ENCODE measurements at regions not wholly inside any gene's neighbourhood (a gene's known extent, or its start where the extent isn't known, plus 50 kb on each side); places are given as distances from the start of the nearest gene placed in this dataset.

GRCh38 chr2:18649502-18650135, 60.2 kb upstream of the NT5C1B start (continued):
- TF ChIP-seq AGO2 (optimal IDR thresholded peaks at IDR 0.05; ENCODE audit: low read depth, low read length) (no peak), CREB3 (CRISPR knock-in tag; IDR thresholded peaks at IDR 0.05) (no peak), RORA (CRISPR knock-in tag; IDR thresholded peaks at IDR 0.05) (no peak), SRF (IDR thresholded peaks at IDR 0.05; ENCODE audit: low read depth, low read length) (no peak)

- no TSS peak for BruUV-seq (replicated peaks)
These were observed 58.8 kb upstream of the NT5C1B start for GRCh38 chr2:18648161-18648560.

GRCh38 chr2:18647731-18648130, 58.4 kb upstream of the NT5C1B start:
- DNase-seq (ENCODE audit: low spot score), result no peak
- H3K9me3 ChIP-seq (ENCODE audit: low read length), result no peaks in the 10 kb centered on the region
- no peak overlapping the region for H2AFZ ChIP-seq (ENCODE audit: low read length)
- whole genome bisulfite sequencing (ENCODE audit: low lambda C conversion rate), result 69% methylated on average over 1 of the region's 1 CpG
- no peak overlapping the region for H3K9ac ChIP-seq (ENCODE audit: insufficient read depth, low read depth, low read length)
- H3K27me3 ChIP-seq (ENCODE audit: control insufficient read depth in 1 of 2, insufficient read depth in 2 of 2, low read length in 2 of 2), result no peaks in the 10 kb centered on the region
- in situ Hi-C loops (cut with HindIII; ENCODE audit: extremely low pct_ligation_motif_present, low pct_unique_long_range_greater_than_20kb) (no loop called here), intact Hi-C loops (cut with micrococcal nuclease; ENCODE audit: unreplicated experiment) (no loop called here)
- no peak for FAIRE-seq
- no peak for ATAC-seq
- H3K4me1 ChIP-seq (ENCODE audit: insufficient read depth, low read length), result no peaks in the 10 kb centered on the region
- H3K36me3 ChIP-seq (replicated peaks in 1 of 2; ENCODE audit: control insufficient read depth in 1 of 2, insufficient read depth in 2 of 2, low read length in 2 of 2), result no peaks in the 10 kb centered on the region
- CTCF ChIA-PET (ENCODE audit: low intra/inter-chr PET ratio, low total read pairs), result no interaction called here
- POLR2A ChIA-PET, result no interaction called here
- H3K4me2 ChIP-seq (ENCODE audit: low read depth, low read length), result no peak overlapping the region
- BruUV-seq (replicated peaks), result no TSS peak
- H3K79me2 ChIP-seq (ENCODE audit: insufficient read depth, low read length), result no peaks in the 10 kb centered on the region
- H4K20me1 ChIP-seq (ENCODE audit: insufficient read depth, low read length), result no peaks in the 10 kb centered on the region
- H3K4me3 ChIP-seq (replicated peaks in 1 of 3; ENCODE audit: insufficient read depth in 1 of 3, low read depth in 2 of 3, low read length in 3 of 3), result no peak overlapping the region
- H3K27ac ChIP-seq (ENCODE audit: extremely low read length, insufficient read depth, low read length), result no peak overlapping the region
- no peak for TF ChIP-seq ZNF460 (CRISPR knock-in tag; IDR thresholded peaks at IDR 0.05; ENCODE audit: borderline replicate concordance)
- TF ChIP-seq ZNF572 (CRISPR knock-in tag; IDR thresholded peaks at IDR 0.05), result no peak
- TF ChIP-seq SSRP1 (CRISPR knock-in tag; IDR thresholded peaks at IDR 0.05), result no peak
- TF ChIP-seq JARID2 (CRISPR knock-in tag; IDR thresholded peaks at IDR 0.05; ENCODE audit: insufficient replicate concordance), result no peak
- TF ChIP-seq KDM6A (CRISPR knock-in tag; IDR thresholded peaks at IDR 0.05; ENCODE audit: low read depth), result no peak
- TF ChIP-seq HNF4G (IDR thresholded peaks at IDR 0.05; ENCODE audit: borderline replicate concordance, low read depth, low read length), result no peak
- no peak for TF ChIP-seq HNF4G (CRISPR knock-in tag; IDR thresholded peaks at IDR 0.05; ENCODE audit: borderline replicate concordance, low read depth)
- no peak for TF ChIP-seq MBNL3 (CRISPR knock-in tag; conservative IDR thresholded peaks at IDR 0.05)
- no peak for TF ChIP-seq ZNF512 (CRISPR knock-in tag; IDR thresholded peaks at IDR 0.05)

More at GRCh38 chr2:18648161-18648560, 58.8 kb upstream of the NT5C1B start:
- WGBS (ENCODE audit: low lambda C conversion rate), result 79% methylated on average over 3 of the region's 3 CpGs
- DNase-seq (ENCODE audit: low spot score) (no peak), FAIRE-seq (no peak), ATAC-seq (no peak)
- no peak overlapping the region for H2AFZ ChIP-seq (ENCODE audit: low read length)
- H4K20me1 ChIP-seq (ENCODE audit: insufficient read depth, low read length), result no peaks in the 10 kb centered on the region
- ChIA-PET POLR2A (no interaction called here), CTCF (ENCODE audit: low intra/inter-chr PET ratio, low total read pairs) (no interaction called here)
- no peak for TF ChIP-seq MAX (IDR thresholded peaks at IDR 0.05)
- no peak for TF ChIP-seq ZNF383 (CRISPR knock-in tag; IDR thresholded peaks at IDR 0.05; ENCODE audit: borderline replicate concordance)
- no peaks in the 10 kb centered on the region for H3K27me3 ChIP-seq (ENCODE audit: control insufficient read depth in 1 of 2, insufficient read depth in 2 of 2, low read length in 2 of 2)
- H3K4me1 ChIP-seq (ENCODE audit: insufficient read depth, low read length), result no peaks in the 10 kb centered on the region
- no peak overlapping the region for H3K9ac ChIP-seq (ENCODE audit: insufficient read depth, low read depth, low read length)
- intact Hi-C loops (cut with micrococcal nuclease; ENCODE audit: unreplicated experiment) (no loop called here), in situ Hi-C loops (cut with HindIII; ENCODE audit: extremely low pct_ligation_motif_present, low pct_unique_long_range_greater_than_20kb) (no loop called here)
- no peak overlapping the region for H3K4me2 ChIP-seq (ENCODE audit: low read depth, low read length)
- H3K79me2 ChIP-seq (ENCODE audit: insufficient read depth, low read length), result no peaks in the 10 kb centered on the region
- no peaks in the 10 kb centered on the region for H3K9me3 ChIP-seq (ENCODE audit: low read length)
- H3K36me3 ChIP-seq (replicated peaks in 1 of 2; ENCODE audit: control insufficient read depth in 1 of 2, insufficient read depth in 2 of 2, low read length in 2 of 2), result no peaks in the 10 kb centered on the region
- no peak overlapping the region for H3K27ac ChIP-seq (ENCODE audit: extremely low read length, insufficient read depth, low read length)
- H3K4me3 ChIP-seq (replicated peaks in 1 of 3; ENCODE audit: insufficient read depth in 1 of 3, low read depth in 2 of 3, low read length in 3 of 3), result no peak overlapping the region
